PC-9 (cell line): ENCODE measurements at regions not wholly inside any gene's neighbourhood (a gene's known extent, or its start where the extent isn't known, plus 50 kb on each side); places are given as distances from the start of the nearest gene placed in this dataset.

Experiments
- BruUV-seq: library from RNA; stranded (reverse); fragments of 400-500 nt; replicated peaks from 2 replicates; lab custom pipeline; 2021; lab: Mats Ljungman, UMichigan
- CTCF ChIA-PET: fragments of 300-600 bp; sonication (Branson Sonifier 250); formaldehyde crosslinking; loops from one replicate; lab custom pipeline; 2022; ENCODE audit warnings: antibody characterized with exemption; lab: Charles Lee
- POLR2A ChIA-PET: fragments of 300-600 bp; sonication (Branson Sonifier 250); formaldehyde crosslinking; loops from one replicate; lab custom pipeline; 2022; ENCODE audit warnings: antibody characterized with exemption; ENCODE audit not compliant: unreplicated experiment; lab: Charles Lee
- DNase-seq, 2 experiments: peaks; one replicate each; pipeline versions ENCODE4 v3.0.0 to v3.0.0-alpha.2; 2015 to 2022; ENCODE audit warnings: mixed read lengths in 1 of 2
- H2AFZ ChIP-seq: fragments of 200-600 bp; sonication (generic); 2 replicates; pipeline ENCODE4 v1.8.1; 2017; ENCODE audit warnings: antibody characterized with exemption
- H3F3A ChIP-seq: fragments of 200-600 bp; sonication (generic); 2 replicates; pipeline ENCODE4 v1.8.1; 2017; ENCODE audit warnings: antibody characterized with exemption, mild to moderate bottlenecking, low read depth; ENCODE audit not compliant: insufficient read depth
- H3K27ac ChIP-seq: fragments of 200-600 bp; sonication (generic); 2 replicates; pipeline ENCODE4 v1.6.1; 2016; ENCODE audit warnings: mixed run types
- H3K27me3 ChIP-seq: fragments of 200-600 bp; sonication (generic); 2 replicates; pipeline ENCODE4 v1.6.1; 2016; ENCODE audit warnings: low read depth, mixed run types; ENCODE audit not compliant: insufficient read depth
- H3K36me3 ChIP-seq: fragments of 200-600 bp; sonication (generic); 2 replicates; pipeline ENCODE4 v1.6.1; 2016; ENCODE audit warnings: low read depth, mixed run types
- H3K4me1 ChIP-seq: fragments of 200-600 bp; sonication (generic); replicated peaks from 2 replicates; pipeline ENCODE4 v1.6.1; 2016; ENCODE audit warnings: mixed run types; ENCODE audit not compliant: insufficient read depth
- H3K4me2 ChIP-seq: fragments of 200-600 bp; sonication (generic); 2 replicates; pipeline ENCODE4 v1.6.1; 2017; ENCODE audit warnings: mixed run types
- H3K4me3 ChIP-seq: fragments of 200-600 bp; sonication (generic); 2 replicates; pipeline ENCODE4 v1.6.1; 2016; ENCODE audit warnings: mixed run types
- H3K79me2 ChIP-seq: fragments of 200-600 bp; sonication (generic); 2 replicates; pipeline ENCODE4 v1.6.1; 2017; ENCODE audit warnings: low read depth, mixed run types
- H3K9me2 ChIP-seq: fragments of 200-600 bp; sonication (generic); 2 replicates; pipeline ENCODE4 v1.8.1; 2017; ENCODE audit warnings: mild to moderate bottlenecking; ENCODE audit not compliant: insufficient read depth
- H3K9me3 ChIP-seq: fragments of 200-600 bp; sonication (generic); 2 replicates; pipeline ENCODE4 v1.8.1; 2016; ENCODE audit warnings: low read depth; ENCODE audit not compliant: insufficient read depth
- H4K20me1 ChIP-seq: fragments of 200-600 bp; sonication (generic); 2 replicates; pipeline ENCODE4 v1.8.1; 2017; ENCODE audit not compliant: insufficient read depth
- CTCF ChIP-seq: fragments of 200-600 bp; sonication (generic); conservative IDR thresholded peaks from 2 replicates; pipeline ENCODE4 v1.6.1; 2017; ENCODE audit warnings: mixed run types, antibody characterized with exemption, mild to moderate bottlenecking, moderate library complexity
- EZH2 ChIP-seq: fragments of 200-600 bp; sonication (generic); IDR thresholded peaks from 2 replicates; pipeline ENCODE4 v1.8.0; 2017; ENCODE audit warnings: antibody characterized with exemption, low read depth
- intact Hi-C: fragments of 100-400 bp; cut with micrococcal nuclease; formaldehyde crosslinking; loops from one replicate; pipeline ENCODE4 v1.10.0; 2022; ENCODE audit not compliant: unreplicated experiment

- Histone ChIP-seq H3K9me3 (no peaks in the 10 kb centered on the region), H3F3A (0 out of 2 replicates have a peak, but pooled peaks cover 3% of the 10 kb centered on the region), H3K4me3 (no peak overlapping the region), H2AFZ (no peak overlapping the region), H3K27me3 (no peaks in the 10 kb centered on the region), H3K79me2 (no peaks in the 10 kb centered on the region), H4K20me1 (no peaks in the 10 kb centered on the region), H3K4me2 (no peak overlapping the region), H3K9me2 (no peaks in the 10 kb centered on the region), H3K4me1 (peaks cover 18% of the 10 kb centered on the region), H3K27ac (no peak overlapping the region), H3K36me3 (no peaks in the 10 kb centered on the region)
- no peak for DNase-seq
- POLR2A ChIA-PET, result interaction anchor here (0.7 kb wide), 1 partner anchor 9 kb away, joined by 9 read pairs; no protein-coding TSS in a partner anchor
- no TSS peak for BruUV-seq
- intact Hi-C loops, result no loop called here
- TF ChIP-seq EZH2 (no peak), CTCF (no peak)
- CTCF ChIA-PET, result no interaction called here
Measured at GRCh38 chr2:234298918-234299317, 198.0 kb downstream of the ARL4C start.

GRCh38 chr2:234296991-234297390 lies 199.9 kb downstream of the ARL4C start:
- CTCF ChIA-PET, result interaction anchor here (0.7 kb wide), 1 partner anchor 115 kb away, joined by 3 read pairs; no protein-coding TSS in a partner anchor

DNA sequence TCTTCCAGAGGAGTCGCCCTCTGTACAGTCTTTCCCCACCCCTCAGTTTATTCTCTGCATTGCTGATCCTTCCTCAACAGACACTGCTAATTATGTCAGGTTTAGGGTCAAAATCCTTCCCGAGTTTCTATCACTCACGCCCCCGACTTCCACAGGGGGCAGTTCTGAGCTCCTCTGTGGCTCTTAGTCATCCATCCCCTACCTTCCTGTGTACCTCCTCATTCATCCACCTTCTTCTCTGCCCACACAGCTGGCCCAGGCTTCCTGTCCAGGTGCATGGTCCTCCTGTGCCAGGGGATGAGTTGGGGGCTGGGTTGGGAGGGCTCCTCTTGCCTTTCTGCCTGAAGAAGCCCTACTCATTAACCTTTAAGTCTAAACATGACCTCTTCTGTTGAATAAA lies 202.9 kb downstream of the ARL4C start:
- DNase-seq, result no peak
- no peaks in the 10 kb centered on the region for H3K36me3 ChIP-seq
- no peak overlapping the region for H3K4me3 ChIP-seq
- H3K4me2 ChIP-seq, result no peak overlapping the region
- H3K4me1 ChIP-seq, result peaks cover 23% of the 10 kb centered on the region
- ChIA-PET CTCF (interaction anchor here (0.6 to 0.9 kb wide), 3 partner anchors 202 to 754 kb away, joined by 3 to 8 read pairs (median 5); no protein-coding TSS in a partner anchor), POLR2A (no interaction called here)
- H3K27me3 ChIP-seq, result no peaks in the 10 kb centered on the region
- peaks cover 8% of the 10 kb centered on the region for H3K9me3 ChIP-seq
- TF ChIP-seq EZH2 (no peak), CTCF (peak; percentile 12; the same call in 1 of the 2 replicates)
- no peak overlapping the region for H3K27ac ChIP-seq
- no peaks in the 10 kb centered on the region for H3K9me2 ChIP-seq
- no peaks in the 10 kb centered on the region for H3K79me2 ChIP-seq
- intact Hi-C loops, result no loop called here
- H2AFZ ChIP-seq, result no peak overlapping the region
- no peaks in the 10 kb centered on the region for H4K20me1 ChIP-seq
- BruUV-seq, result no TSS peak
- peaks cover 20% of the 10 kb centered on the region; the same call in 1 of the 2 replicates for H3F3A ChIP-seq

More at GRCh38 chr2:234296991-234297390, 199.9 kb downstream of the ARL4C start:
- no peak overlapping the region for H3K4me3 ChIP-seq
- H2AFZ ChIP-seq, result no peak overlapping the region
- H3K4me2 ChIP-seq, result no peak overlapping the region
- H4K20me1 ChIP-seq, result no peaks in the 10 kb centered on the region
- no peaks in the 10 kb centered on the region for H3K9me2 ChIP-seq
- no peaks in the 10 kb centered on the region for H3K27me3 ChIP-seq
- BruUV-seq, result no TSS peak
- no peak overlapping the region for H3K27ac ChIP-seq
- DNase-seq, result no peak
- no peaks in the 10 kb centered on the region for H3K79me2 ChIP-seq
- no peaks in the 10 kb centered on the region for H3K36me3 ChIP-seq
- intact Hi-C loops, result no loop called here
- TF ChIP-seq EZH2, result no peak
- no peak for TF ChIP-seq CTCF
- peaks cover 8% of the 10 kb centered on the region for H3K9me3 ChIP-seq
- H3K4me1 ChIP-seq, result peaks cover 18% of the 10 kb centered on the region
- POLR2A ChIA-PET, result interaction anchor here (0.6 kb wide), 1 partner anchor 769 kb away, joined by 4 read pairs; no protein-coding TSS in a partner anchor
- H3F3A ChIP-seq, result peaks cover 19% of the 10 kb centered on the region; the same call in 1 of the 2 replicates
